PC-9 (cell line): ENCODE measurements at regions not wholly inside any gene's neighbourhood (a gene's known extent, or its start where the extent isn't known, plus 50 kb on each side); places are given as distances from the start of the nearest gene placed in this dataset.
A peak's percentile ranks its signal among the peaks of the same experiment; 100 is the strongest.

Experiments
- BruUV-seq: library from RNA; stranded (reverse); fragments of 400-500 nt; replicated peaks from 2 replicates; lab custom pipeline; 2021; lab: Mats Ljungman, UMichigan
- CTCF ChIA-PET: fragments of 300-600 bp; sonication (Branson Sonifier 250); formaldehyde crosslinking; loops from one replicate; lab custom pipeline; 2022; ENCODE audit warnings: antibody characterized with exemption; lab: Charles Lee
- POLR2A ChIA-PET: fragments of 300-600 bp; sonication (Branson Sonifier 250); formaldehyde crosslinking; loops from one replicate; lab custom pipeline; 2022; ENCODE audit warnings: antibody characterized with exemption; ENCODE audit not compliant: unreplicated experiment; lab: Charles Lee
- DNase-seq, 2 experiments: peaks; one replicate each; pipeline versions ENCODE4 v3.0.0 to v3.0.0-alpha.2; 2015 to 2022; ENCODE audit warnings: mixed read lengths in 1 of 2
- H2AFZ ChIP-seq: fragments of 200-600 bp; sonication (generic); 2 replicates; pipeline ENCODE4 v1.8.1; 2017; ENCODE audit warnings: antibody characterized with exemption
- H3F3A ChIP-seq: fragments of 200-600 bp; sonication (generic); 2 replicates; pipeline ENCODE4 v1.8.1; 2017; ENCODE audit warnings: antibody characterized with exemption, mild to moderate bottlenecking, low read depth; ENCODE audit not compliant: insufficient read depth
- H3K27ac ChIP-seq: fragments of 200-600 bp; sonication (generic); 2 replicates; pipeline ENCODE4 v1.6.1; 2016; ENCODE audit warnings: mixed run types
- H3K27me3 ChIP-seq: fragments of 200-600 bp; sonication (generic); 2 replicates; pipeline ENCODE4 v1.6.1; 2016; ENCODE audit warnings: low read depth, mixed run types; ENCODE audit not compliant: insufficient read depth
- H3K36me3 ChIP-seq: fragments of 200-600 bp; sonication (generic); 2 replicates; pipeline ENCODE4 v1.6.1; 2016; ENCODE audit warnings: low read depth, mixed run types
- H3K4me1 ChIP-seq: fragments of 200-600 bp; sonication (generic); replicated peaks from 2 replicates; pipeline ENCODE4 v1.6.1; 2016; ENCODE audit warnings: mixed run types; ENCODE audit not compliant: insufficient read depth
- H3K4me2 ChIP-seq: fragments of 200-600 bp; sonication (generic); 2 replicates; pipeline ENCODE4 v1.6.1; 2017; ENCODE audit warnings: mixed run types
- H3K4me3 ChIP-seq: fragments of 200-600 bp; sonication (generic); 2 replicates; pipeline ENCODE4 v1.6.1; 2016; ENCODE audit warnings: mixed run types
- H3K79me2 ChIP-seq: fragments of 200-600 bp; sonication (generic); 2 replicates; pipeline ENCODE4 v1.6.1; 2017; ENCODE audit warnings: low read depth, mixed run types
- H3K9me2 ChIP-seq: fragments of 200-600 bp; sonication (generic); 2 replicates; pipeline ENCODE4 v1.8.1; 2017; ENCODE audit warnings: mild to moderate bottlenecking; ENCODE audit not compliant: insufficient read depth
- H3K9me3 ChIP-seq: fragments of 200-600 bp; sonication (generic); 2 replicates; pipeline ENCODE4 v1.8.1; 2016; ENCODE audit warnings: low read depth; ENCODE audit not compliant: insufficient read depth
- H4K20me1 ChIP-seq: fragments of 200-600 bp; sonication (generic); 2 replicates; pipeline ENCODE4 v1.8.1; 2017; ENCODE audit not compliant: insufficient read depth
- CTCF ChIP-seq: fragments of 200-600 bp; sonication (generic); conservative IDR thresholded peaks from 2 replicates; pipeline ENCODE4 v1.6.1; 2017; ENCODE audit warnings: mixed run types, antibody characterized with exemption, mild to moderate bottlenecking, moderate library complexity
- EZH2 ChIP-seq: fragments of 200-600 bp; sonication (generic); IDR thresholded peaks from 2 replicates; pipeline ENCODE4 v1.8.0; 2017; ENCODE audit warnings: antibody characterized with exemption, low read depth
- intact Hi-C: fragments of 100-400 bp; cut with micrococcal nuclease; formaldehyde crosslinking; loops from one replicate; pipeline ENCODE4 v1.10.0; 2022; ENCODE audit not compliant: unreplicated experiment

- H3F3A ChIP-seq, result 0 out of 2 replicates have a peak, but pooled peaks cover 7% of the 10 kb centered on the region
- H2AFZ ChIP-seq, result no peak overlapping the region
- no peaks in the 10 kb centered on the region for H3K79me2 ChIP-seq
- BruUV-seq, result no TSS peak
- DNase-seq, result no peak
- H3K4me2 ChIP-seq, result peak overlapping the region; percentile 45
- H3K4me1 ChIP-seq, result peaks cover 5% of the 10 kb centered on the region; the same call in 1 of the 2 replicates
- no peaks in the 10 kb centered on the region for H4K20me1 ChIP-seq
- no peaks in the 10 kb centered on the region for H3K9me2 ChIP-seq
- CTCF ChIA-PET, result no interaction called here
- no peak overlapping the region for H3K27ac ChIP-seq
- no peak overlapping the region for H3K4me3 ChIP-seq
- H3K36me3 ChIP-seq, result no peaks in the 10 kb centered on the region
- no peaks in the 10 kb centered on the region for H3K27me3 ChIP-seq
- POLR2A ChIA-PET, result no interaction called here
- intact Hi-C loops, result no loop called here
- TF ChIP-seq CTCF (no peak), EZH2 (no peak)
- no peaks in the 10 kb centered on the region for H3K9me3 ChIP-seq
Measured at GRCh38 chr12:30417697-30418231, 277.9 kb downstream of the IPO8 start.

- 0 out of 2 replicates have a peak, but pooled peaks cover 7% of the 10 kb centered on the region for H3F3A ChIP-seq
- DNase-seq, result no peak
- H3K9me2 ChIP-seq, result no peaks in the 10 kb centered on the region
- TF ChIP-seq EZH2, result no peak
- no peak for TF ChIP-seq CTCF
- H3K4me2 ChIP-seq, result no peak overlapping the region
- no peaks in the 10 kb centered on the region for H3K27me3 ChIP-seq
- no peak overlapping the region for H2AFZ ChIP-seq
- no peaks in the 10 kb centered on the region for H3K9me3 ChIP-seq
- ChIA-PET CTCF (no interaction called here), POLR2A (no interaction called here)
- peaks cover 5% of the 10 kb centered on the region; the same call in 1 of the 2 replicates for H3K4me1 ChIP-seq
- H4K20me1 ChIP-seq, result no peaks in the 10 kb centered on the region
- H3K4me3 ChIP-seq, result no peak overlapping the region
- H3K36me3 ChIP-seq, result no peaks in the 10 kb centered on the region
- BruUV-seq, result no TSS peak
- H3K79me2 ChIP-seq, result no peaks in the 10 kb centered on the region
- intact Hi-C loops, result no loop called here
- H3K27ac ChIP-seq, result no peak overlapping the region
Measured at GRCh38 chr12:30416631-30417030, 279.0 kb downstream of the IPO8 start.

- H3K9me2 ChIP-seq, result no peaks in the 10 kb centered on the region
- TF ChIP-seq CTCF (no peak), EZH2 (no peak)
- DNase-seq, result no peak
- no peaks in the 10 kb centered on the region for H3K36me3 ChIP-seq
- BruUV-seq, result no TSS peak
- CTCF ChIA-PET, result no interaction called here
- no peaks in the 10 kb centered on the region for H4K20me1 ChIP-seq
- no peaks in the 10 kb centered on the region for H3K27me3 ChIP-seq
- H3K4me1 ChIP-seq, result peaks cover 5% of the 10 kb centered on the region; the same call in 1 of the 2 replicates
- H3K4me2 ChIP-seq, result no peak overlapping the region
- H3F3A ChIP-seq, result 0 out of 2 replicates have a peak, but pooled peaks cover 7% of the 10 kb centered on the region
- POLR2A ChIA-PET, result no interaction called here
- intact Hi-C loops, result no loop called here
- H3K4me3 ChIP-seq, result no peak overlapping the region
- no peaks in the 10 kb centered on the region for H3K9me3 ChIP-seq
- H2AFZ ChIP-seq, result no peak overlapping the region
- H3K79me2 ChIP-seq, result no peaks in the 10 kb centered on the region
- no peak overlapping the region for H3K27ac ChIP-seq
Measured at GRCh38 chr12:30415777-30416176, 279.9 kb downstream of the IPO8 start.
